B cell (primary cell): ENCODE measurements at regions not wholly inside any gene's neighbourhood (a gene's known extent, or its start where the extent isn't known, plus 50 kb on each side); places are given as distances from the start of the nearest gene placed in this dataset.

Source experiments
- CTCF ChIP-seq: fragments of 200-600 bp; IDR thresholded peaks from one replicate; pipeline ENCODE4 v1.8.0; 2022; ENCODE audit warnings: antibody characterized with exemption, mild to moderate bottlenecking
- EZH2 ChIP-seq: IDR thresholded peaks from 2 replicates; pipeline ENCODE4 v1.6.1; 2012; ENCODE audit warnings: borderline replicate concordance, low read depth, mild to moderate bottlenecking, moderate library complexity, low read length; ENCODE audit not compliant: insufficient read depth, poor library complexity, severe bottlenecking

- no peak for TF ChIP-seq CTCF
- TF ChIP-seq EZH2, result no peak
These were observed 519.7 kb upstream of the ZNF608 start for GRCh38 chr5:125266106-125266505.
